NCI-H187 (cell line): ENCODE measurements at regions not wholly inside any gene's neighbourhood (a gene's known extent, or its start where the extent isn't known, plus 50 kb on each side); places are given as distances from the start of the nearest gene placed in this dataset.

Source experiments
- DNase-seq, 2 experiments: peaks; one replicate each; lab custom pipeline; 2025; lab: John Stamatoyannopoulos, UW

DNA sequence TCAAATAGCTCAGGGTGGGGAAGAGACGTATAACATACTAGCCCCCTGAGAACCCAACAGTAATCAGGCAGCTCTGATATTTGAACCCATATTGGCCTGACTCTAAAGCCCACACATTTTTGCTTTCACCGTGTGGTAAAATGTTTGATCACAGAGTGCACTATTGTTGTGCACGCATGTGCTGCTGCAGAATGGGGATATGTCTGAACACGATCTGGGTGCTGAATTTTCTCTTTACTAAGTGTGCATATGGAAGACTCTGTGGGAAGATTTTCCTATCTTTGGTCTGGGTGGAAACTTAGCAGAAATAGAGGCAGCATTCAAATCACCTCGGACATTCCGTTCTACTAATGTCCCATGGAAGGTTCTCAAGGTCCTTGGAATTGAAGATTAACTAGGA, 800.1 kb downstream of the TFAP2A start:
- DNase-seq: no peak

- no peak for DNase-seq
Observed at GRCh38 chr6:9612489-9612888, 802.4 kb downstream of the TFAP2A start.

DNA sequence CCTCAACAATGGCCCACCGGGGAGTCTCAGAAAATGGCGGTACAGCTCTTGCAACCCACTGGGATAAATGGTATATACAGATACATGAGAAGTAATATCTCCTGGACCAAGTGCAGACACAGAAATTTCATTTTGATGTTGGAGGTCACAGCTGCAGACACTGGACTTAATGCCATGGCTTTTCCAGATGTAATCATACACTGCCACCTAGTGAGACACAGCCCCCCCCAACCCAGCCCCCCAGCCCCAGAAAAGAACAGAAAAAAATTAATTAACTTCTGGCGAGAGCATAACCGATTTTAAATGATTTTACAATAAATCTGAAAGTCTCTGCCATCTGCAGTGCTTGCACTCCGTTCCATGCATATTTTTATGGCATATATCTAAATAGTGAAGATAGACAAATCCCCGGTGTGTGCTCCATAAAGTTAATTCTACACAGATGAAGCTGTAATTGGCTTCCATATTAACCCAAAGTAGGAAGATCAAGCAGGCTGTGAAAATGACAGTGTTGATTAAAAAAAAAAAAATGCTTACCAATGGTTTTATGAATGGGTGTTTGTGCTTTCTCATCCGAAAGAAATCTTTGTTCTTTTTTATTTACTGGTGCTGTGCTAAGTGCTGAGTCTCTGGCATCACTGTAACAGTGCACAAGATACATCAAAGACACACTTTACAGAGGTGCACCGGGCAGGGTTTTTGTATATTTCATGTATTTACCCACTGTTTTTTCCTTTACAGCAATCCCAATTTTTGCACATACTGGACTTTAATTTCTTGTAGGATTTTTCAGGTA, 804.1 kb downstream of the TFAP2A start:
- DNase-seq: no peak

- no peak for DNase-seq
Observed at GRCh38 chr6:9606435-9607134, 808.3 kb downstream of the TFAP2A start.

- no peak for DNase-seq
Observed at GRCh38 chr6:9594746-9595145, 820.1 kb downstream of the TFAP2A start.

GRCh38 chr6:9593554-9593953, 821.3 kb downstream of the TFAP2A start:
- DNase-seq: no peak

GRCh38 chr6:9583753-9584352, 831.0 kb downstream of the TFAP2A start:
- DNase-seq: no peak

DNA sequence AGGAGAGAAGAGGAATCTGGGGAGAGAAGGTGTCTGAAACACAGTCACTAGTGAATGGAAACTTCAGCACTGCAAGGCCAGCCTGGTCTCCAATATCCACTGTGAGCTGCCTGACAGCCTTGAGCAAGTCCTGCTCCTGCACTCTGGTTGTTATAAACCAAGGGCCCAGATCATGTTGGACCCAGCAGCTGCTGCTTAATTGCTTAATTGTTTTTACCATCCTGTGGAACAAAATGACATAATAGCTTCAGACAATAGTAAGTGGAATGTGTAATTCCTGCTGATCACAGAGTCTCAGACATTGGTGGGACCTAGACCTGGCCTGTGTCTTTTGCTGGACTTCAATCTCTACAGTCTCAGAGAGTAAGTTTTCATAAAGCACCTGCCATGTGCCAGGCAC, 833.7 kb downstream of the TFAP2A start:
- DNase-seq: no peak

DNA sequence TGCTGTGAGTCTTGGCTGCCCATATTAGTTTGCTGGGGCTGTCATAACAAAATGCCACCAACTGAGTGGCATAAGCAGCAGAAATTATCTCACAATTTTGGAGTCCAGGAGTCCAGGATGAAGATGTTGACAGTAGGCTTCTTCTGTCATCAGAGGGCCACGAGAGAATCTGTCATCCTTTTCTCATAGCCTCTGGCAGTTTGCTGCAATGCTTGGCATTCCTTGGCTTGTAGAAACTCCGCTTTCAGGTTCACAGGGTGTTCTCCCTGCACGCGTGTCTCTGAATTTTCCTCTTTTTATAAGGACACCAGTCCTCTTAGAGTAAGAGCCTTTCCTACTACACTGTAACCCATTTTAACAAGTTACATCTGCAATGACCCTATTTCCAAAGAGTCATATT, 838.4 kb downstream of the TFAP2A start:
- DNase-seq: no peak

- DNase-seq: no peak
Observed at GRCh38 chr6:9566096-9566495, 848.8 kb downstream of the TFAP2A start.

- no peak for DNase-seq
Observed at GRCh38 chr6:9564021-9564420, 850.9 kb downstream of the TFAP2A start.

DNA sequence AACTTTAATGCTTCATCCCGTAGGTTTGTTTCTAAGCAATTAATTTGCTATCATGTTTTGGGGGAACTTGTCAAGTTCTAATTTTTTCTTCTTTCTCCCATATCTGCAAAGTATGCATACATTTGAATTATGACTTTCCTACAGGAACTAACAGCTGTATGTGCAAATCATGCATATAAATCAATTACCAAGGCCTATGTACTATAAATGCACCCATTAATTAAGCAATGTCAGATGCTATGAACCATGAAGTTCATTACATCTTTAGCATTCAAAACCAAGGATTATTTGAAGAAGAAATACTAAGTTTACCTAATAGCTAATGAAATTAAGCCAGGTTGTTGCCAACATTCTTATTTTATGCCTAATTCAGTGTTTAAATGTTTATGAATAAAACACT, 851.3 kb downstream of the TFAP2A start:
- DNase-seq: no peak

- no peak for DNase-seq
Observed at GRCh38 chr6:9554806-9555205, 860.1 kb downstream of the TFAP2A start.

- DNase-seq: no peak
Observed at GRCh38 chr6:9554323-9554722, 860.6 kb downstream of the TFAP2A start.

DNA sequence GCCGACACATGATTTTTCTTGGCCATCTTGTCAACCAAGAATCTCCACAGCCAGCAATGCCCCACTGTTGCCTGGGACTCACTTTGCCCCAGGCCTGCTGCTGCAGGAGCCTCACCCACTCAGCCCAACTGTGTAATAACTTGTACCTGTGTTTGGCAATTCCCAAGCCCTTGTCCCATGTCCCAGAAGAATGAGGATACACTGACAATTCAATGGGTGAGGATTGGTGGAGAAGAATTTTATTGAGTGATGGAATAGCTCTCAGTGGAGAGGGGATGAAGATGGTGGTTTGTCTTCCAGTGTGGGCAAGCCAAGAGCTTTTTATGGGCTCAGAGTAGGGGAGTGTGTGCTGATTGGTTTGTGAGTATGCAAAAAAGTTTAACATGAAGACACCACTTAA, 861.9 kb downstream of the TFAP2A start:
- no peak for DNase-seq

DNA sequence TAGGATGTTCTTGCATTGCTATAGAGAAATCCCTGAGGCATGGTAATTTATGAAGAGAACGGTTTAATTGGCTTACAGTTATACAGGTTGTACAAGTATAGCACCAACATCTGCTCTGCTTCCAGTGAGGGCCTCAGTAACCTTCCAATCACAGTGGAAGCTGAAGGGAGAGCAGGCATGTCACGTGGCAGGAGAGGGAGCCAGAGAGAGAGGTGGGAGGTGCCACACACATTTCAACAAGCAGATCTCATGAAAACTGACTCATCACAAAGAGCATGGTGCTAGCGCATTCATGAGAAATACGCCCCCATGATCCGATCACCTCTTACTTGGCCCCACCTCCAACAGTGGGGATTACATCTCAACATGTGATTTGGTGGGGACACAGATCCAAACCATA, 871.2 kb downstream of the TFAP2A start:
- no peak for DNase-seq

DNA sequence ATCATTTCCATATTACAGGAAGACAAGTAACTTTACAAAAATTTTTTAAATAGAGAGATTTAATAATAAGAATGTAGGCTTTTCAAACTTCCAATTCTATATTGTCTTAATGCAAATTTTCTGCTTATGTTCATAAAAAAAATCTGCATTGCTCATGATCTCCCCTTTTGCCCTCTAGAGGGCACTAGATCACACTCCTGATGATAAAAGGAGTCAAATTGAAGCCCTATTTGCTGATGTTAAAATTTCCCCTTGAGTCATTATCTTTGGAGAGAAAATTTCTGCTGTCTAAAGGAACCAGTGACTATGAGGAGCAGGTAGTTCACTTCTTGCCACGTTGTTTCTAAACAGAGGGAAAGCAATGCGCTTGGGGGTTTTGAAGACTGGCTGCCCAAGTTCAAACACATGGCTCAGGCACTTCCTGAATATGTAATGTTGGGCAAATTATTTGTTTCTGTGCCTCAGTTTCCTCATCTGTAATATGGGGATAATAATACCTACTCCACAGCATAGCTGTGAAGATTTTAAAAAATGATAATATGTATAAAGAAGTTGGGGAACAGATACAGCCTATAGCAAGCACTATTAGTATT, 874.2 kb downstream of the TFAP2A start:
- DNase-seq: no peak

- no peak for DNase-seq
Observed at GRCh38 chr6:9540126-9540525, 874.7 kb downstream of the TFAP2A start.

- DNase-seq: no peak
Observed at GRCh38 chr6:9539231-9539755, 875.6 kb downstream of the TFAP2A start.

- no peak for DNase-seq
Observed at GRCh38 chr6:9537381-9537780, 877.5 kb downstream of the TFAP2A start.

- DNase-seq: no peak
Observed at GRCh38 chr6:9535106-9535505, 879.8 kb downstream of the TFAP2A start.
